ENCODE measurements at regions not wholly inside any gene's neighbourhood (a gene's known extent, or its start where the extent isn't known, plus 50 kb on each side); places are given as distances from the start of the nearest gene placed in this dataset.

DNA sequence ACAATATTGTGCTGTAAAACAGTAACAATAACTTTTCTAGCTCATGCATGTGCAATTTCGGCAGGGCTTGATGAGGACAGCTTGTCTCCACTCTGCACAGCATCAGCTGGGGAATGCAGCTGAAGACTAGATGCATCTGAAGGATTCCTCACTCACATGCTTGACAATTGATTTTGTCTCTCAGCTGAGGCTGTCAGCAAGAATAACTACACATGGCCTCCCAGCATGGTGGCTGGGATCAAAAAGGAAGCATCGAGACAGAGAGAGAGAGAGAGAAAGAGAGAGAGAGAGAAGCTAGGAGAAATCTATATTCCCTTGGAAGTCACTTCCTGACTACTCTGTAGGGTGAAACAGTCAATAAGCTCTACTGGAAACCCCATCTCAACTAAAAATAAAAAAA lies 487.1 kb downstream of the PLOD2 start:
- TF ChIP-seq CTCF (conservative IDR thresholded peaks at IDR 0.05; ENCODE audit: low read depth, low read length) (no peak), EZH2 (IDR thresholded peaks at IDR 0.05; ENCODE audit: borderline replicate concordance, low read depth, low read length, poor library complexity, severe bottlenecking) (no peak)

All from A673 (cell line).